GM18505 (cell line): ENCODE measurements at regions not wholly inside any gene's neighbourhood (a gene's known extent, or its start where the extent isn't known, plus 50 kb on each side); places are given as distances from the start of the nearest gene placed in this dataset.

ENCODE experiments used
- ATAC-seq: cut with Tn5 transposase; IDR thresholded peaks from one replicate; pipeline ENCODE4 v1.9.1; 2021; ENCODE audit not compliant: unreplicated experiment
- POLR2A ChIP-seq: IDR thresholded peaks from 4 replicates; pipeline ENCODE4 v1.6.1; 2011; ENCODE audit warnings: borderline replicate concordance; ENCODE audit not compliant: insufficient read depth, insufficient read length; ENCODE audit errors: extremely low read depth

DNA sequence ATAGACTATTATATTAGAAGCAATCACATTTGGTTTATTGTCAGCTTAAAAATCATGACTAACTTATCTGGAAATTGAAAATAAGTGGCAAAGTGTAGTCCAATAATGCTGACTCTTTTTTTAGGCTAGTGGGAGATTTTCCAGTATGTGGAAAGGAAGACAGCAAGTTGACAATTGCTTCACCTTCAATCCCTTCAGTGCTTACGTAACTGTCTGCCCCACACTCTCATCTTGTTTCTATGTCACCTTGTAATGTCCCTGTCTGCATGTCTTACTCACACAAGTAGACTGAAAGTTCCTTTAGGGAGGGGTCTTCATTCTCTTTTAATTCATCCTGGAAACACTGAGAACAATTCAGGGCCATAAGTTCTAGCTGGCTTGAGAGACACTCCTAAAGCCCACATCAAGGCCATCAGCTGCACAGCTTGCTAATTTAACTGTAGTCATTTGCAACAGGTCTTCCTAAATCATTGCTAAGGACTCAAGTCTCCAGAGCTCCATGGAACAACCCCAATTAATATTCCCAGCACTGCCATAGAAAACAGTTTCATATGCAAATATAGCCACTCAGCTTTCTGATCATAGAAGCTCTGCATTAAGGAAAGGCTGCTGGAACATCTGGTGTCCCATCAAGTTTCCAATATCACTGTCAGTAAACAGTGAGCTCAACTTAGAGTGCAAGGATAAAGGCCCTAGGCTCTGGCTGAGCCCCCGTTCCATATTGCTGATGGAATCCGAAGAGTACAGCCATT, 230.5 kb downstream of the ETAA1 start:
- TF ChIP-seq POLR2A, result no peak
- no peak for ATAC-seq

GRCh38 chr2:67628892-67629291, 231.8 kb downstream of the ETAA1 start:
- no peak for ATAC-seq
- no peak for TF ChIP-seq POLR2A

DNA sequence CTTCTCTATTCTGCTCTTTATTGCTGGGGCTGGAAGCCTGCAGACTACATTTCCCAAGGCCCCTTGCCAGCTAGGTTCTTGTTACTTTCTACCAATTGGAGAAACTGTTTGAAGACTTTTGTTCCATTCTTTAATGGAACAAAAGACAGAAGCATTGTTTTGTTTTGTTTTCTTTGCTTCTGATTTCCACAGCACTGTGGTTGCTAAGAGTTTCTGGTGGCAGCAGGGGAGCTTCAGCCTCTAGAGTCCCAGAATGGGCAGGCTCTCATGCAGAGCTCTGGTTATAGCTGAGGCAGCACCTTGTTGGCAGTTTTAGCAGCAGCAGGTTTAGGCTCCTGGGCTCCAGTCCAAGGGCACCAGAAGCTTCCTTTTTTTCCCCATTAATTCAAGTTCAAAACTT, 234.3 kb downstream of the ETAA1 start:
- no peak for ATAC-seq
- TF ChIP-seq POLR2A, result no peak

DNA sequence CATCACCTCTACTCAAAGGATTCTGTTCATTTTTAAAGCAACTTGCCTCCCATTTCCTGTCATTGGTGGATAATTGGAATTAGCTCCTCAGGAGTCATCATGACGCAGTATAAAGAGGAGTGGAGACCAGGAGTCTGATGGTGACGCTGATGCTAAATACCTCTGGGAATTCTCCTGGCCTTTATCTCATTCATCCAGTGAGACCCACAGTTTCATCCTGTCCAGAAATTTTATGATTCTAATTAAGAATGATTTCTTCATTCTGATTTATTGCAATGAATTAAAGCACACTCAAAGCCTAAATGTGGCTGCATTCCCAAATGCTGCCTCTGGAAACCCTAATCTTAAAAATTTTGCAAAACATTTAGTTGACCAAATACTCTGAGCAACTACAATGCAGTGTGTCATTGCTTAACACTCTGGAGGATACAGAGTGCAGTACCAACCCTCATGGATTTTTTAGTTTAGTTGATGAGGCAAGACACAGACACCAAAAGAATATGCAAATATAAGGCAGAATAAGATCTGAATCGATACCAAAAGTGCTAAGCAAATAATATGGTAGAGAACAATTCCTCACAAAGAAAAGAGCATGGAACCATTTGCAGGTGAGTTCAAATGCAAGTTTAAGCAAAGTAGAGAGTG, 236.2 kb downstream of the ETAA1 start:
- TF ChIP-seq POLR2A, result no peak
- ATAC-seq, result no peak

DNA sequence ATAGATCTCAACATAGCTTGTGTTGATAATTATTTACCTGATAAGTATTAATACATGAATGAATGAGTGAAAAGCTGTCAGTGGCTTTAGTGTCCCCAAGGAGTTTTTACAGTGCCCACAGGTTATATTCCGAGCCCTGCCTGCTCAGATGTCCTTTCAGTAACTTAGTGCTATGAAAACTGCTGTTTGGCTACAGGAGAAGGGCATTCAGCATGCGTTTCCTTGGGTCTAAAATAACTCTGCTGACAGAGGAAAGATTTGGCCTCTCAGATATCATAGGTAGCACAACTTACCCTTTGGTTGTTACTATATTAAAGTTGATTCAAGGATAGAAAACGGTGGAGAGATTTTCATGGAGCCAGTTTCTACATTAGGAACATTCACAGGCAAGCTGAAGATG, 241.0 kb downstream of the ETAA1 start:
- ATAC-seq, result no peak
- TF ChIP-seq POLR2A, result no peak

DNA sequence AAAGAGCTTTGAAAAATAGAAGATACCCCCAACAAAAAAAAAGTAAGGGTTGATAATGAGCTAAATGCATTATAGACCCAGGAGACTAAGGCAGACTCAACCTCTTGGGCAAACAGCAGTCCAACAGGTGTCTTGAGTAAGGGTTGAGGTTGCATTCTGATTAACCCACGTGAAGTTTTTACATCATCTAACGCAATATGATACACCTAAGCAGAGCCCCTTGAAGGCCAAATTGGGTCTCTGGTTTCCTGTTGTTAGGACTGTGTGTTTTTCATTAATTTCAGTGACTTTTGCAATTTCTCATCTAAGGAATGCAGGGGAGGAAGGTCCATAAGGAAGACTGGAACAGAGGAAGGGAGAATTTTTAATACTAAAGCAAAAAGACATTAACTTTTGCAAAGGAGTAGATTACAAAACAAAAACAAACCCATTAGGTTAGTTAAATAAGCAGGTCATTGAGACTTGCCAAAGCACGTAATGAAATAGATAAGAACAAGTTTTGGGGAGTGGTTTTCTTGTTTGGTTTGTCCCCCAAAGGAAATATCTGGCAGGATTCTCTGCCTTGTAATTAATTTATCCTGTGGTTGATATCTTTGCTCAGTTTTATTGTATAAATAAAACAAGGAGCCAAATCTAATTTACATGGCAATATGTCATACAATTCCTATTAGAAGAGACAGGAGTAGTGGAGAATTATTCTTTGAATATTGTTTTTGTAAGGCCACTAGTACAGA, 244.3 kb downstream of the ETAA1 start:
- ATAC-seq, result no peak
- no peak for TF ChIP-seq POLR2A

GRCh38 chr2:67642046-67642382, 244.9 kb downstream of the ETAA1 start:
- no peak for ATAC-seq
- no peak for TF ChIP-seq POLR2A

- no peak for ATAC-seq
- TF ChIP-seq POLR2A, result no peak
These were observed 245.8 kb downstream of the ETAA1 start for GRCh38 chr2:67642961-67643360.

DNA sequence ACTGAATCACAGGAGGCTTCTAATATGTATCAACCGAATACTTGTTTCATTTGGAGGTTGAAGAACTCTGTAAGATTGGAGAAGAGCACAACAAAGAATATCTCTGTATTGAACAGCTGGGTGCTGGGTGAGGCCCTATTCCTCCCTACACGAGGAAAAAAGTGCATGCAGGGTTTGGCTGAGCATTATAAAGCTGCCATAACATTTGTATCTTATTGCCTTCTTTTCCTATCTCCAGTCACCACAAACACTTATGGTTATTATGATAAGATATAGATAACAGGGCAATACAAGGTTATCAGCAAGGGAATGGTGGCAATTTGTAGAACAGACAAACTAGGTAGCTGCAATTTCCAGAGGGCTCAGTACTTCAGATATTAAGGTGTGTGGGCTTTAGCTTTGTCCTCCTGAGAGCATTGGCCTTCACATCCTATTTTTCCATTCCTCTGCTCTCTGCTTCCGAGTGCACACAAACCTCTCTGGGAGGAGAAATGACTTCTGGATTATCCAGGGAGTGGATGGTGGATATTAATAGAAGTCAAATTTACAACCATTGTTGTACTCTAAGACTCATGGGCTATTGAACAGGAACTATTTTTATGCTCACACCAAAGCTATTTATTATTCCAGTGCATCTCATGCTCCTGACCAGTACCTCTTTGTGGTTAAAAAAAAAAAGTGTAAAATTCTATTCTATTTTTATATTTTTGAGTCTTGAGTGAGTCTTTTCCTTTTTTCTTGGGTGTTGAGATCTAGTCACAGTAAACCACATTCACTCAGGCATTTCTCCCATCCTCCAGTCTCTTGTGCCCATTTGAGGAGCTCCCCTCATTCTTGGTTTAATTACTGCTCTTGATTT, 248.4 kb downstream of the ETAA1 start:
- no peak for TF ChIP-seq POLR2A
- no peak for ATAC-seq

GRCh38 chr2:67646714-67647333, 249.7 kb downstream of the ETAA1 start:
- TF ChIP-seq POLR2A, result no peak
- no peak for ATAC-seq

DNA sequence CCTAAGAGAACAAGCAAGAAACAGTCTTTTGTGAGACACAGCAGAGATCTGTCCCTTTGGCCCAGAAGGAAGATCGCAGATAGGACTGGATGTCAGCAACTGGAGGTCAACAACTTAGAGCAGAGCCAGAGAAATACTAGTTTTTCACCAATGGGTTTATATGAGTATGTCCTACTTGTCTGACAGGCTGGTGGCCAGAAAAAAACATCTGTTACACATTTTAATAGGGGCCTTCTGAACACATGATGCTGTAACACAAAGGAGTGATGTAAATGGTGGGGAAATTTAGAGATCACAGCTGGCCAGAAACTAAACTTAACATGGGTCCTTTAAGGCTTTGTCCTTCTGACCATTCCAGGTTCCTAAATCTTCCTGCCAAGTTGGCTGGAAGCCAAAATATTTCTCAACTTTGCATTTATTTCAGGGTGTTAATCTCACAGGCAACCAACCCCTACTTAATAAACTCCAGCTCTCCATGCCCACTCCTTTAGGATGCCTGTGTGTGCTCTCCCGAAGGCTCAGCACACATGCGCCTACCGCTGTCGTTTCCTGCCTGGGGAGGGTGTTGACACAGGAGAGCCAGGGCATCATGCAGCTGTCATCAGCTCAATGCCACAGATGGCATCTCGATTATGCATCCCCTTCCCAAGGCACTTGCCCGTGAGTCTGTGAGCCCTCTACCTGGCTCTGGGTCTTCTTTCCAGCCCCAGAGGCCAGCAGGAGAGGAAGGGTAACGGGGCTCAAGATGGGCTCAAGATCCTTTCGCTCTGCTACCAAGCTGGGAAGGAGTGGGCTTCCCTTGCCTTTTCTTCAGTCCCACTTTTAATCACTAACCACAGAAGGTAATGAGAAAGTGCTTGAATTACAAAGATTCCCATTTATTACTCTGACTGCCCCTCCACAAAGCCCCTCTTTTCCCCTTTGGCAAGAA, 252.5 kb downstream of the ETAA1 start:
- ATAC-seq, result no peak

More for the DNA sequence above, 252.5 kb downstream of the ETAA1 start:
- no peak for TF ChIP-seq POLR2A
